ENCODE measurements at regions not wholly inside any gene's neighbourhood (a gene's known extent, or its start where the extent isn't known, plus 50 kb on each side); places are given as distances from the start of the nearest gene placed in this dataset.

DNA sequence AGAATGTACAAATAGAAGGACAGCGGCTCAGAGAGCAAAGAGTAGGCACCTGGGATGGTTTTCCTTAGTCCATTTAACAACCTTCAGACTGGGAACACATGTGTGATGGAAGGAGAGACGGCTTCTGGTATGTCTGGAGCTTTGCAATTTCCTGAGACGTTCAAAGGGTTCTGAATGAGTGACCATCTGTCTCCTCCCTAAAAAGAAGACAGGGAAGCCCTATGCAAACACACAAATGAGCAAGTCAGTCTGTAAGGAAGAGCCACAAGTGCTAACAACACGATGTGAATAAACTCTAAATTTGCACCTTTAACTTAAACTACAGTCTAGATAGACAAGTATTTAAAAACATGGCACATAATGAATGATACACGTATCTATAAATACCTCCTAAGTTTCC lies 391.0 kb downstream of the ICE1 start (continued):
- TF ChIP-seq SMAD3 (CRISPR knock-in tag; IDR thresholded peaks at IDR 0.05; ENCODE audit: borderline replicate concordance) (no peak), ZNF232 (CRISPR knock-in tag; IDR thresholded peaks at IDR 0.05) (no peak), NR1H2 (CRISPR knock-in tag; IDR thresholded peaks at IDR 0.05) (no peak), OVOL2 (CRISPR knock-in tag; IDR thresholded peaks at IDR 0.05; ENCODE audit: borderline replicate concordance) (no peak), ZNF512 (CRISPR knock-in tag; IDR thresholded peaks at IDR 0.05; ENCODE audit: borderline replicate concordance) (no peak), SOX15 (CRISPR knock-in tag; IDR thresholded peaks at IDR 0.05) (no peak), FOXP4 (CRISPR knock-in tag; IDR thresholded peaks at IDR 0.05) (no peak)
- TF ChIP-seq, protein P1, sequence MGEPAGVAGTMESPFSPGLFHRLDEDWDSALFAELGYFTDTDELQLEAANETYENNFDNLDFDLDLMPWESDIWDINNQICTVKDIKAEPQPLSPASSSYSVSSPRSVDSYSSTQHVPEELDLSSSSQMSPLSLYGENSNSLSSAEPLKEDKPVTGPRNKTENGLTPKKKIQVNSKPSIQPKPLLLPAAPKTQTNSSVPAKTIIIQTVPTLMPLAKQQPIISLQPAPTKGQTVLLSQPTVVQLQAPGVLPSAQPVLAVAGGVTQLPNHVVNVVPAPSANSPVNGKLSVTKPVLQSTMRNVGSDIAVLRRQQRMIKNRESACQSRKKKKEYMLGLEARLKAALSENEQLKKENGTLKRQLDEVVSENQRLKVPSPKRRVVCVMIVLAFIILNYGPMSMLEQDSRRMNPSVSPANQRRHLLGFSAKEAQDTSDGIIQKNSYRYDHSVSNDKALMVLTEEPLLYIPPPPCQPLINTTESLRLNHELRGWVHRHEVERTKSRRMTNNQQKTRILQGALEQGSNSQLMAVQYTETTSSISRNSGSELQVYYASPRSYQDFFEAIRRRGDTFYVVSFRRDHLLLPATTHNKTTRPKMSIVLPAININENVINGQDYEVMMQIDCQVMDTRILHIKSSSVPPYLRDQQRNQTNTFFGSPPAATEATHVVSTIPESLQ (CRISPR knock-in tag; IDR thresholded peaks at IDR 0.05): no peak
- TF ChIP-seq, protein P2, sequence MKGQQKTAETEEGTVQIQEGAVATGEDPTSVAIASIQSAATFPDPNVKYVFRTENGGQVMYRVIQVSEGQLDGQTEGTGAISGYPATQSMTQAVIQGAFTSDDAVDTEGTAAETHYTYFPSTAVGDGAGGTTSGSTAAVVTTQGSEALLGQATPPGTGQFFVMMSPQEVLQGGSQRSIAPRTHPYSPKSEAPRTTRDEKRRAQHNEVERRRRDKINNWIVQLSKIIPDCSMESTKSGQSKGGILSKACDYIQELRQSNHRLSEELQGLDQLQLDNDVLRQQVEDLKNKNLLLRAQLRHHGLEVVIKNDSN (CRISPR knock-in tag; IDR thresholded peaks at IDR 0.05): no peak

DNA sequence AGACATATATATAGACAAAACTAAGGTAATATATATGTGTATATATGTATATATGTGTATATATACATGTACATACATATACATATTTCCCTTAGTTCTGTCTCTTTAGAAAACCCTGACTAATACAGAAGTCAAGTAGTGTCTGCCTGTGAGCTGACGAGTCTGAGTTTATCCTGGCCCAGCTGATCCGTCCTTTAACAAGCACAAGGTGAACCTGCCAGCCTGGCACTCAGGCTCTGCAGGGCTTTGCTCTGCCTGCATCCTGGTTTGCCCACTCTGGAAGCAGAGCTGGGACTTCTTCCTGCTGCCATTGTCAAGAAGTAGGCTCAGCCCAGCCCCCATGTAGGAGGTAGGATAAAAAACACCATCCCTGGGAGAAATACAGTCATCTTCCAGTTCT lies 388.0 kb downstream of the ICE1 start:
- POLR2A ChIA-PET: no interaction called here
- no peak overlapping the region for H3K4me3 Mint-ChIP-seq

More for the DNA sequence above, 388.0 kb downstream of the ICE1 start:
- TF ChIP-seq GTF2I (CRISPR knock-in tag; conservative IDR thresholded peaks at IDR 0.05) (no peak), PRDM15 (CRISPR knock-in tag; IDR thresholded peaks at IDR 0.05) (no peak), FOXP4 (CRISPR knock-in tag; IDR thresholded peaks at IDR 0.05) (no peak), ZNF425 (CRISPR knock-in tag; conservative IDR thresholded peaks at IDR 0.05) (no peak), PRRX2 (CRISPR knock-in tag; IDR thresholded peaks at IDR 0.05) (no peak)
- CTCF ChIA-PET: no interaction called here
- Mint-ChIP-seq H3K27me3 (ENCODE audit: low read depth) (no peaks in the 10 kb centered on the region), H3K27ac (no peak overlapping the region), H3K36me3 (no peaks in the 10 kb centered on the region), H3K4me1 (no peaks in the 10 kb centered on the region), H3K9me3 (no peaks in the 10 kb centered on the region)
- ATAC-seq: no peak
- DNase-seq (ENCODE audit: low spot score): no peak
